SK-N-MC (cell line): ENCODE measurements at regions not wholly inside any gene's neighbourhood (a gene's known extent, or its start where the extent isn't known, plus 50 kb on each side); places are given as distances from the start of the nearest gene placed in this dataset.

Source experiments
- EZH2 ChIP-seq: fragments of 200-600 bp; sonication (generic); IDR thresholded peaks from one replicate; pipeline ENCODE4 v1.6.1; 2017; ENCODE audit warnings: antibody characterized with exemption
- POLR2AphosphoS5 ChIP-seq: IDR thresholded peaks from 2 replicates; pipeline ENCODE4 v1.6.1; 2012; ENCODE audit warnings: mild to moderate bottlenecking, low read depth, low read length, borderline replicate concordance

GRCh38 chr17:77549726-77550366, 408.7 kb upstream of the TNRC6C start:
- TF ChIP-seq EZH2 (no peak), POLR2AphosphoS5 (no peak)
